ENCODE measurements at regions not wholly inside any gene's neighbourhood (a gene's known extent, or its start where the extent isn't known, plus 50 kb on each side); places are given as distances from the start of the nearest gene placed in this dataset.

- TF ChIP-seq CTCF (conservative IDR thresholded peaks at IDR 0.05 in 1 of 2, IDR thresholded peaks at IDR 0.05 in 1 of 2; ENCODE audit: extremely low read depth in 1 of 2, insufficient read depth in 1 of 2, low read depth in 1 of 2, low read length in 2 of 2) (no peak), EZH2 (IDR thresholded peaks at IDR 0.05; ENCODE audit: borderline replicate concordance, low read length) (no peak)
Measured at GRCh38 chr16:60458255-60458654, 1578.0 kb downstream of the CDH8 start.
